ENCODE measurements at regions not wholly inside any gene's neighbourhood (a gene's known extent, or its start where the extent isn't known, plus 50 kb on each side); places are given as distances from the start of the nearest gene placed in this dataset.

GRCh38 chr14:27485193-27485592 lies 887.4 kb upstream of the NOVA1 start:
- TF ChIP-seq POLR2AphosphoS5 (IDR thresholded peaks at IDR 0.05; ENCODE audit: borderline replicate concordance, low read depth, low read length) (no peak), EZH2 (IDR thresholded peaks at IDR 0.05) (no peak)
